ENCODE measurements at regions not wholly inside any gene's neighbourhood (a gene's known extent, or its start where the extent isn't known, plus 50 kb on each side); places are given as distances from the start of the nearest gene placed in this dataset.

DNA sequence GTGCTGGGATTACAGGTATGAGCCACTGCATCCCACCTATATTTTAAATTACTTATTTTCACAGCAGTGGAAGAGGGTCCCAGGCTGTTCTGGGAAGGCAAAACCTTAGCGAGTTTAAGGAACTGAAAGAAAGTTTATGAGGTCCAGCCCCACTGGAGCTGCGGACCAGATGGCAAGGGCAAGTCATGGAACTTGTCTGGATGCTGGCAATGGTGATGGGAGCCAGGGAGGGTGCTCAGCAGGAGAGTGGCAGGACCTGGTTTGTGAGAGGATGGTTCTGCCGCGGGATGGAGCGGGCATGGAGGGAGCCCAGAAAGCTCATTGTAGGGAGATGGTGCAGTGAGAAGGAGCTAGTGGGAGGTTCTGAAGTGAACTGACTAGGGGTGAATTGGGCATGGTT lies 50.6 kb upstream of the SLC45A1 start:
- no peak for DNase-seq (ENCODE audit: extremely low read depth, low read depth)

DNA sequence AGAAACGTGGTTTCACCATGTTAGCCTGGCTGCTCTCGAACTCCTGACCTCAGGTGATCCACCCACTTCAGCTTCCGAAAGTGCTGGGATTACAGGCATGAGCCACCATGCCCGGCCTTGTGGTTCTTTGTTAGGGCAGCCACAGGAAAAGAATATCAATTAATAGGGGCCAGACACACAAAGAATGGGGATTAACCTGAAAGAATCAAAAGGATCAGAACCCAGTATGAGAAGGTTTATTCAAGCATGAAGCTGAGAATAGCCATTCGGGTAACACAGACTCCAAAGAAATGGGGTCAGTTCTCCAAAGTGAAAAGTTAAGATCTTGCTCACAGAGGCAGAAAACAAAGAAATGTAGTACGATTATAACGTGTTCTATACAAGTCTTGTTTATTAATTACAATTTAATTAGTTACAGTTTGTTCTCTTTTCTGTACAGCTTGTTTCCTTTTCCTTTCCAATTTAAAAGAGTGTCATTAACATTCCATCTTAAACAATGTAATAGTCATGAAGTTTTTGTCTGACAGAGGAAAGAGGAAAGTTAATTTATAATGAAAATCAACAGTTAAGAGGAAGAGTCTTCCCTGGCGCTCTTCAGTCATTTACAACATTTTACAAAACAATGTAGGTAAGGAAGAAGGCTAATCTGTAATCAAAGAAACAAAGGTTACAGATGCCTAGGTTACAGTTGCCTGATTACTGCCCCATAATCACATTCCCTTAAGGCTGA lies 51.3 kb upstream of the SLC45A1 start:
- DNase-seq (ENCODE audit: extremely low read depth, low read depth): no peak
- TF ChIP-seq, protein P1, sequence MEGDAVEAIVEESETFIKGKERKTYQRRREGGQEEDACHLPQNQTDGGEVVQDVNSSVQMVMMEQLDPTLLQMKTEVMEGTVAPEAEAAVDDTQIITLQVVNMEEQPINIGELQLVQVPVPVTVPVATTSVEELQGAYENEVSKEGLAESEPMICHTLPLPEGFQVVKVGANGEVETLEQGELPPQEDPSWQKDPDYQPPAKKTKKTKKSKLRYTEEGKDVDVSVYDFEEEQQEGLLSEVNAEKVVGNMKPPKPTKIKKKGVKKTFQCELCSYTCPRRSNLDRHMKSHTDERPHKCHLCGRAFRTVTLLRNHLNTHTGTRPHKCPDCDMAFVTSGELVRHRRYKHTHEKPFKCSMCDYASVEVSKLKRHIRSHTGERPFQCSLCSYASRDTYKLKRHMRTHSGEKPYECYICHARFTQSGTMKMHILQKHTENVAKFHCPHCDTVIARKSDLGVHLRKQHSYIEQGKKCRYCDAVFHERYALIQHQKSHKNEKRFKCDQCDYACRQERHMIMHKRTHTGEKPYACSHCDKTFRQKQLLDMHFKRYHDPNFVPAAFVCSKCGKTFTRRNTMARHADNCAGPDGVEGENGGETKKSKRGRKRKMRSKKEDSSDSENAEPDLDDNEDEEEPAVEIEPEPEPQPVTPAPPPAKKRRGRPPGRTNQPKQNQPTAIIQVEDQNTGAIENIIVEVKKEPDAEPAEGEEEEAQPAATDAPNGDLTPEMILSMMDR (IDR thresholded peaks at IDR 0.05; ENCODE audit: low read depth, low read length): no peak

More for the DNA sequence above, 50.6 kb upstream of the SLC45A1 start:
- TF ChIP-seq, protein P1 (IDR thresholded peaks at IDR 0.05; ENCODE audit: low read depth, low read length): no peak

DNA sequence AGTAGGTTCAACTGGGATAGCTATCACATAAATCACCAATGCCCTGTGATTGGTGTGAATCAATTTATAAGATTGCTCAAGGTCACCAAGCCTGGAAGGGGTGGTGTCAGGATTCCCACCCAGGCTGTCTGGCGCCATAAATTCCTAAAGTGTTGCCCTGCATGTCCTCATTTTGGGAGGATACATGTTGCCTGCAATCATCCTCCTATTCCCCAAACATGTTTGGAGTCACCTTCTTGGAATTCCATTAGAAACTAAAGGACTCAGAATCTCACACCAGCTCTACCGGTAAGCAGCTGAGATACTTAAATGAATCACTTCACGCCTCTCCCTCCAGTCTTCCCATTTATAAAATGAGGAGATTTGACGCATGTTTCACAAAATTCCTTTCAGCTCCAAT lies 54.1 kb upstream of the SLC45A1 start:
- no peak for DNase-seq (ENCODE audit: extremely low read depth, low read depth)
- TF ChIP-seq, protein P1 (IDR thresholded peaks at IDR 0.05; ENCODE audit: low read depth, low read length): no peak

DNA sequence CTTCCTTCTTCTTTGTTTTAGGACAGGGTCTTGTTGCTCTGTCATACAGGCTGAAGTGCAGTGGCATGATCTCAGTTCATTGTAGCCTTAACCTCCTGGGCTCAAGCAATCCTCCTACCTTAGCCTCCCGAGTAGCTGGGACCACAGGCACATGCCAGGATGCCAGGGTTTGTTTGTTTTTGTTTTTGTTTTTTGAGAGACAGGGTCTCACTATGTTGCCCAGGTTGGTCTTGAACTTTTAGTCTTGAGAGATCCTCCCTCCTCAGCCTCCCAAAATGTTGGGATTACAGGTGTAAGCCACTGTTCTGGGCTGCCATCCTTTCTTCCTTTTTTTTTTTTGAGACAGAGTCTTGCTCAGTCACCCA lies 56.5 kb upstream of the SLC45A1 start:
- TF ChIP-seq, protein P1 (IDR thresholded peaks at IDR 0.05; ENCODE audit: low read depth, low read length): no peak

DNA sequence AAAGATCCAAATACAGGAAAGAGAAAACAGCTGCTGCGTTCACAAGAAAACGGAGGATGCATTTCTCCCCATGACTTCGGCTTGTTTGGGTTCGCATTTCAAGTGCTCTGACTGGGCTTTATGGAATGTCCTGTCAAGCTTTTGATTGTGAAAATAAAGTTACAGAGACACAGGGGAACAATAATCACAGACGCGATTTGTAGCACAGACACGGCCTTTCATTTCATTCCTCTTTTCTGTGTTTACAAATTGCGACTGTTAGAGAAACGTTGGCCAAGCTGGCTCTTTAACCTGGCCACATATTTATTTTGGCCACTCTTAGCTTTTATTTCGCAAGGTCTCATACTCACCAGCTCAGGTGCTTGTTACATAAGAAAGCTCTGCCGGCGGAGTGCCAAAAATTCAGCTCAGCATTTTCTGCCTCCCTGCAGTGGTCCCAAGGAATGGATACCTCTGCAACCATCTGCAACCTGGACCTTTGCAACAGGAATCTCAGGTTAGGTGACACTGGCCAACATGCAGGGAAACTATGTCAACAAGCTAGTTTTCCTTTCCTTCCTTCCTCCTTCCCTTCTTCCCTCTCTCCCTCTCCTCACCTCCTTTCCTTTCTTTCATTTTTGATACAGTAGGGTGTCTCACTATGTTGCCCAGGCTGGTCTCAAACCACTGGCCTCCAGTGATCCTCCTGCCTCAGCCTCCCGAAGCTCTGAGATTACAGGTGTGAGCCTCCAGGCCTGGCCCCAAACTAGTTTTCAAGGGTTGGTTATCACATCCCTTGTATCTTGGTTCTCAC lies 58.2 kb upstream of the SLC45A1 start:
- TF ChIP-seq, protein P1 (IDR thresholded peaks at IDR 0.05; ENCODE audit: low read depth, low read length): no peak
- no peak for DNase-seq (ENCODE audit: extremely low read depth, low read depth)

More for the DNA sequence above, 56.5 kb upstream of the SLC45A1 start:
- no peak for DNase-seq (ENCODE audit: extremely low read depth, low read depth)

DNA sequence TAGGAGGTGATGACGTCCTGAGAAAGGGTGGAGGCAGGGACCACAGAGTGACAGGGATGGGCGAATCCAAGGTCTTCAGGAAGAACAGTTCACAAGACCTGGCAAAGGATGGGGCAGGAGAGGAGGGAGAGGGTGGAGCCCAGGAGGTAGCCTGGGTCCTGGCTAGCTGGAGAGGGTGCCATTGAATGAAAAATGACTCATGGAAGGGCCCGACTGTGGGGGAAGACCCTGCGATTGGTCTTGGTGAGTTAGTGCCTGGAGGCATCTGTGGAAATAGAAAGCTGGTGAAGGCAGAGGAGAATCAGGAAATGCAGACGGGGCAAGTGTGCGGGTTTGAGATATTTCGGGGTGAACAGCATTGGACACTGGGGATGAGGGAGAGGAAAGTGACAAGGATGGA lies 60.3 kb upstream of the SLC45A1 start:
- no peak for DNase-seq (ENCODE audit: extremely low read depth, low read depth)
- TF ChIP-seq, protein P1 (IDR thresholded peaks at IDR 0.05; ENCODE audit: low read depth, low read length): no peak

DNA sequence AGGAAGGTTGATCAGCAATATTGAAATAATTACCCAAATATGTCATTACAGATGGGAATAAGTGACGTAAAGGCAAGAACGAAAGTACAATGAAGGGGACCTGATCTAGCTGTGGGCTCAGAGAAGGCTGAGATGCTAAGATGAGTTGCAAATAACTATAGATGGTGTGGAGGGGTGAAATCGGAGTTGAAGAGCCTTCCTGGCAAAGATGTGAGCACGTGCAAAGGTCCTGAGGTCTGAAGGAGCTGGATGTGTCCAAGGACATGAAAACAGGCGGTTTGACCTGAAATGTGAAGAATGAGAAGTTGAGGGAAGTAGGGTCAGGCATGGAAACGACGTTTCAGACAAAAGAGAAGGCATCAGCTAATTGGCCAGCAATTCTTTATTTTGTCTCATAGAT lies 61.6 kb upstream of the SLC45A1 start:
- DNase-seq (ENCODE audit: extremely low read depth, low read depth): no peak
- TF ChIP-seq, protein P1 (IDR thresholded peaks at IDR 0.05; ENCODE audit: low read depth, low read length): no peak

Data from AG09319 (cell line).